Transverse colon (tissue), 3 donors: ENCODE measurements at regions not wholly inside any gene's neighbourhood (a gene's known extent, or its start where the extent isn't known, plus 50 kb on each side); places are given as distances from the start of the nearest gene placed in this dataset.

Source experiments
- CTCF ChIP-seq, 5 experiments: fragments of 200-600 bp in 3 of 5; fragments of 450-650 bp in 2 of 5; sonication (generic) in 3 of 5; IDR thresholded peaks; 1 replicate in 2 of 5; 2 replicates in 3 of 5; pipeline ENCODE4 v1.5.1; 2016 to 2017; ENCODE audit warnings: antibody characterized with exemption in 5 of 5, inconsistent platforms in 3 of 5, mild to moderate bottlenecking in 2 of 5, moderate library complexity in 1 of 5
- EP300 ChIP-seq: sonication (generic); formaldehyde crosslinking; IDR thresholded peaks from one replicate; pipeline ENCODE4 v1.6.1; 2017; ENCODE audit warnings: antibody characterized with exemption, low read depth

- TF ChIP-seq EP300 (no peak), CTCF (IDR thresholded peaks at IDR 0.05) (no peak)
Measured at GRCh38 chr13:47454986-47455385, 546.1 kb downstream of the SUCLA2 start.
